MG63 (cell line): ENCODE measurements at regions not wholly inside any gene's neighbourhood (a gene's known extent, or its start where the extent isn't known, plus 50 kb on each side); places are given as distances from the start of the nearest gene placed in this dataset.

Source experiments
- DNase-seq: peaks from one replicate; pipeline ENCODE4 v3.0.0-alpha.2; 2020
- H3K27me3 ChIP-seq: fragments of 250-450 bp; sonication (Bioruptor Pico); 2 replicates; pipeline ENCODE4 v1.5.1; 2020; ENCODE audit warnings: mild to moderate bottlenecking, moderate library complexity
- H3K36me3 ChIP-seq: fragments of 250-450 bp; sonication (Bioruptor Pico); 2 replicates; pipeline ENCODE4 v1.5.1; 2020; ENCODE audit warnings: mild to moderate bottlenecking, moderate library complexity
- H3K4me3 ChIP-seq: fragments of 250-450 bp; sonication (Bioruptor Pico); 2 replicates; pipeline ENCODE4 v1.5.1; 2020; ENCODE audit warnings: mild to moderate bottlenecking, moderate library complexity
- H3K9me3 ChIP-seq: fragments of 250-450 bp; sonication (Bioruptor Pico); 2 replicates; pipeline ENCODE4 v1.5.1; 2020; ENCODE audit warnings: mild to moderate bottlenecking, moderate library complexity

GRCh38 chr7:22962775-22963350 lies 51.1 kb downstream of the HYCC1 start:
- no peaks in the 10 kb centered on the region for H3K27me3 ChIP-seq
- H3K4me3 ChIP-seq, result no peak overlapping the region
- peaks cover 11% of the 10 kb centered on the region for H3K36me3 ChIP-seq
- no peaks in the 10 kb centered on the region for H3K9me3 ChIP-seq
- no peak for DNase-seq

GRCh38 chr7:22958742-22959141 lies 55.2 kb downstream of the HYCC1 start:
- no peaks in the 10 kb centered on the region for H3K27me3 ChIP-seq
- no peak for DNase-seq
- H3K9me3 ChIP-seq, result no peaks in the 10 kb centered on the region
- peaks cover 11% of the 10 kb centered on the region for H3K36me3 ChIP-seq
- H3K4me3 ChIP-seq, result no peak overlapping the region

GRCh38 chr7:22954251-22954650 lies 59.7 kb downstream of the HYCC1 start:
- H3K4me3 ChIP-seq, result no peak overlapping the region
- no peak for DNase-seq
- H3K36me3 ChIP-seq, result peaks cover under 1% of the 10 kb centered on the region; the same call in 1 of the 2 replicates
- no peaks in the 10 kb centered on the region for H3K27me3 ChIP-seq
- no peaks in the 10 kb centered on the region for H3K9me3 ChIP-seq

- no peak overlapping the region for H3K4me3 ChIP-seq
- no peaks in the 10 kb centered on the region for H3K27me3 ChIP-seq
- no peaks in the 10 kb centered on the region for H3K36me3 ChIP-seq
- no peaks in the 10 kb centered on the region for H3K9me3 ChIP-seq
- no peak for DNase-seq
Observed at GRCh38 chr7:22952306-22953015, 61.5 kb downstream of the HYCC1 start.

GRCh38 chr7:22949944-22950343 lies 64.0 kb downstream of the HYCC1 start:
- DNase-seq, result no peak
- Histone ChIP-seq H3K36me3 (peaks cover 7% of the 10 kb centered on the region), H3K27me3 (no peaks in the 10 kb centered on the region), H3K9me3 (no peaks in the 10 kb centered on the region), H3K4me3 (no peak overlapping the region)

GRCh38 chr7:22949221-22949620 lies 64.7 kb downstream of the HYCC1 start:
- H3K9me3 ChIP-seq, result no peaks in the 10 kb centered on the region
- no peak overlapping the region for H3K4me3 ChIP-seq
- DNase-seq, result no peak
- H3K27me3 ChIP-seq, result no peaks in the 10 kb centered on the region
- peaks cover 7% of the 10 kb centered on the region for H3K36me3 ChIP-seq

GRCh38 chr7:22948770-22949169 lies 65.2 kb downstream of the HYCC1 start:
- peaks cover 7% of the 10 kb centered on the region for H3K36me3 ChIP-seq
- no peak for DNase-seq
- H3K27me3 ChIP-seq, result no peaks in the 10 kb centered on the region
- no peaks in the 10 kb centered on the region for H3K9me3 ChIP-seq
- no peak overlapping the region for H3K4me3 ChIP-seq

- Histone ChIP-seq H3K4me3 (no peak overlapping the region), H3K36me3 (peaks cover 10% of the 10 kb centered on the region), H3K27me3 (no peaks in the 10 kb centered on the region), H3K9me3 (no peaks in the 10 kb centered on the region)
- no peak for DNase-seq
Observed at GRCh38 chr7:22945584-22945983, 68.3 kb downstream of the HYCC1 start.

GRCh38 chr7:22944510-22944909 lies 69.4 kb downstream of the HYCC1 start:
- peaks cover 10% of the 10 kb centered on the region for H3K36me3 ChIP-seq
- no peak overlapping the region for H3K4me3 ChIP-seq
- no peaks in the 10 kb centered on the region for H3K9me3 ChIP-seq
- DNase-seq, result no peak
- no peaks in the 10 kb centered on the region for H3K27me3 ChIP-seq

- H3K27me3 ChIP-seq, result no peaks in the 10 kb centered on the region
- H3K4me3 ChIP-seq, result no peak overlapping the region
- H3K36me3 ChIP-seq, result peaks cover 10% of the 10 kb centered on the region
- no peaks in the 10 kb centered on the region for H3K9me3 ChIP-seq
- DNase-seq, result no peak
Observed at GRCh38 chr7:22944022-22944421, 69.9 kb downstream of the HYCC1 start.

- Histone ChIP-seq H3K9me3 (no peaks in the 10 kb centered on the region), H3K36me3 (peaks cover 10% of the 10 kb centered on the region)
- no peak for DNase-seq
Observed at GRCh38 chr7:22942191-22942590, 71.7 kb downstream of the HYCC1 start.

GRCh38 chr7:22939842-22940241 lies 74.1 kb downstream of the HYCC1 start:
- no peaks in the 10 kb centered on the region for H3K9me3 ChIP-seq
- peaks cover 3% of the 10 kb centered on the region; the same call in 1 of the 2 replicates for H3K36me3 ChIP-seq
- no peak overlapping the region for H3K4me3 ChIP-seq
- DNase-seq, result no peak
- H3K27me3 ChIP-seq, result no peaks in the 10 kb centered on the region

More at GRCh38 chr7:22942191-22942590, 71.7 kb downstream of the HYCC1 start:
- Histone ChIP-seq H3K27me3 (no peaks in the 10 kb centered on the region), H3K4me3 (no peak overlapping the region)

GRCh38 chr7:22937946-22938345 lies 76.0 kb downstream of the HYCC1 start:
- DNase-seq, result no peak
- no peaks in the 10 kb centered on the region for H3K9me3 ChIP-seq
- H3K36me3 ChIP-seq, result peaks cover 3% of the 10 kb centered on the region; the same call in 1 of the 2 replicates
- no peaks in the 10 kb centered on the region for H3K27me3 ChIP-seq
- H3K4me3 ChIP-seq, result no peak overlapping the region

GRCh38 chr7:22936246-22936645 lies 77.7 kb downstream of the HYCC1 start:
- H3K27me3 ChIP-seq, result no peaks in the 10 kb centered on the region
- no peaks in the 10 kb centered on the region for H3K9me3 ChIP-seq
- H3K4me3 ChIP-seq, result no peak overlapping the region
- H3K36me3 ChIP-seq, result peaks cover 2% of the 10 kb centered on the region; the same call in 1 of the 2 replicates
- no peak for DNase-seq

- no peaks in the 10 kb centered on the region for H3K36me3 ChIP-seq
- H3K27me3 ChIP-seq, result no peaks in the 10 kb centered on the region
- peak; percentile 54 for DNase-seq
- H3K4me3 ChIP-seq, result no peak overlapping the region
- H3K9me3 ChIP-seq, result no peaks in the 10 kb centered on the region
Observed at GRCh38 chr7:22935269-22935668, 78.7 kb downstream of the HYCC1 start.

GRCh38 chr7:22934473-22935065 lies 79.4 kb downstream of the HYCC1 start:
- Histone ChIP-seq H3K36me3 (no peaks in the 10 kb centered on the region), H3K9me3 (no peaks in the 10 kb centered on the region), H3K27me3 (no peaks in the 10 kb centered on the region), H3K4me3 (no peak overlapping the region)
- no peak for DNase-seq

- Histone ChIP-seq H3K27me3 (no peaks in the 10 kb centered on the region), H3K36me3 (no peaks in the 10 kb centered on the region), H3K9me3 (no peaks in the 10 kb centered on the region), H3K4me3 (no peak overlapping the region)
- DNase-seq, result no peak
Observed at GRCh38 chr7:22934023-22934422, 79.9 kb downstream of the HYCC1 start.

GRCh38 chr7:22932896-22933295 lies 81.0 kb downstream of the HYCC1 start:
- Histone ChIP-seq H3K4me3 (no peak overlapping the region), H3K36me3 (no peaks in the 10 kb centered on the region), H3K27me3 (no peaks in the 10 kb centered on the region), H3K9me3 (no peaks in the 10 kb centered on the region)
- DNase-seq, result no peak
